ENCODE measurements at regions not wholly inside any gene's neighbourhood (a gene's known extent, or its start where the extent isn't known, plus 50 kb on each side); places are given as distances from the start of the nearest gene placed in this dataset.

DNA sequence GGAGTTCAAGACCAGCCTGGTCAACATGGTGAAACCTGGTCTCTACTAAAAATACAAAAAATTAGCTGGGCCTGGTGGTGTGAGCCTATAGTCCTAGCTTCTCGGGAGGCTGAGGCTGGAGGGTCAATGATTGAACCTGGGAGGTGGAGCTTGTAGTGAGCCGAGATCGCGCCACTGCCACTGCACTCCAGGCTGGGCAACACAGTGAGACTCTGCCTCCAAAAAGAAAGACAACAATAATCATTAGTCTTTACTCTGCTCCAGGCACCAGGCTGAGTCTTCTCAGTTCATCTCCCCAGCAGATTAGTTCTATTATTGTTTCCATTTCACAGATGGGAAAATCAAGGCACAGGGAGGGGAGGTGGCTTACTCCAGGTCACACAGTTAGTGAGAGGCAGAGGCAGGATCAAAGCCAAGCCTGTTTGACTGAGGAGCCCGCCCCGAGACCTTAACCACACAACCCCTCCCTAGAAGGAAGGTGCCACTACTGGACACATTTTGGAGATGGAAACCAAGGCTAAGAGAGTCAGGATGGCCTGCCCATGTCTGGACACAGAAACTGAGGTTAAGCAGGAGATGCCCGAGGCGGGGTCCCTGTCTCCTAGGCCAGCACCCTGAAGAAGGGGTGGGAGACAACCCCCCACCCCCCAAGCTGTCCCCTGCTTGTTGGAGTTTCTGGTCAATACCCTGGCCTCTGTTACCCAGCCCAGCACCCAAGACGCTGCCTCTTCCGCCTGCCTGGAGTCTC lies 75.8 kb downstream of the CEBPB start:
- ChIA-PET POLR2A (no interaction called here), CTCF (interaction anchor here (1.4 kb wide), 1 partner anchor 8 kb away, joined by 4 read pairs; no protein-coding TSS in a partner anchor)
- Histone ChIP-seq H2AFZ (ENCODE audit: low read depth, low read length) (no peak overlapping the region), H3K9me1 (replicated peaks; ENCODE audit: control insufficient read depth, extremely low read depth, insufficient read depth, low read length) (no peaks in the 10 kb centered on the region), H3K9ac (replicated peaks; ENCODE audit: extremely low read depth, insufficient read depth, low read length) (no peak overlapping the region), H3K27ac (ENCODE audit: insufficient read depth, low read depth, low read length) (no peak overlapping the region), H3K36me3 (ENCODE audit: control insufficient read depth in 2 of 2, extremely low read depth in 1 of 2, insufficient read depth in 2 of 2, low read length in 2 of 2) (no peaks in the 10 kb centered on the region), H3K27me3 (ENCODE audit: control insufficient read depth in 2 of 2, insufficient read depth in 2 of 2, low read length in 2 of 2) (peaks cover 0 to 2% of the 10 kb centered on the region in 2 experiments), H3K9me3 (replicated peaks; ENCODE audit: control insufficient read depth, insufficient read depth, low read length) (no peaks in the 10 kb centered on the region), H3K79me2 (ENCODE audit: control insufficient read depth, insufficient read depth, low read length) (no peaks in the 10 kb centered on the region), H4K20me1 (replicated peaks; ENCODE audit: control insufficient read depth, extremely low read depth, insufficient read depth, low read length) (no peaks in the 10 kb centered on the region), H3K4me2 (ENCODE audit: insufficient read depth, low read length) (no peak overlapping the region), H3K4me1 (ENCODE audit: control insufficient read depth, extremely low read depth, insufficient read depth, low read length) (no peaks in the 10 kb centered on the region), H3K4me3 (replicated peaks in 1 of 3; ENCODE audit: insufficient read depth in 1 of 3, low read depth in 1 of 3, low read length in 3 of 3) (no peak overlapping the region)
- TF ChIP-seq GATA2 (IDR thresholded peaks at IDR 0.05; ENCODE audit: insufficient read depth, insufficient read length, low read depth, low read length) (no peak), EZH2 (IDR thresholded peaks at IDR 0.05; ENCODE audit: borderline replicate concordance, low read depth, low read length, severe bottlenecking) (no peak), FOS (IDR thresholded peaks at IDR 0.05; ENCODE audit: borderline replicate concordance, insufficient read depth, low read length) (no peak), MYC (IDR thresholded peaks at IDR 0.05; ENCODE audit: low read depth, low read length) (no peak), JUN (IDR thresholded peaks at IDR 0.05; ENCODE audit: borderline replicate concordance, insufficient read depth, insufficient read length, low read depth) (no peak), POLR2A (IDR thresholded peaks at IDR 0.05; ENCODE audit: low read depth, low read length) (no peak), POLR2AphosphoS5 (IDR thresholded peaks at IDR 0.05; ENCODE audit: insufficient read depth, low read depth, low read length) (no peak)
- TF ChIP-seq, protein P1, sequence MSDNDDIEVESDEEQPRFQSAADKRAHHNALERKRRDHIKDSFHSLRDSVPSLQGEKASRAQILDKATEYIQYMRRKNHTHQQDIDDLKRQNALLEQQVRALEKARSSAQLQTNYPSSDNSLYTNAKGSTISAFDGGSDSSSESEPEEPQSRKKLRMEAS (IDR thresholded peaks at IDR 0.05; ENCODE audit: insufficient read depth, insufficient read length), result no peak
- TF ChIP-seq, protein P2, sequence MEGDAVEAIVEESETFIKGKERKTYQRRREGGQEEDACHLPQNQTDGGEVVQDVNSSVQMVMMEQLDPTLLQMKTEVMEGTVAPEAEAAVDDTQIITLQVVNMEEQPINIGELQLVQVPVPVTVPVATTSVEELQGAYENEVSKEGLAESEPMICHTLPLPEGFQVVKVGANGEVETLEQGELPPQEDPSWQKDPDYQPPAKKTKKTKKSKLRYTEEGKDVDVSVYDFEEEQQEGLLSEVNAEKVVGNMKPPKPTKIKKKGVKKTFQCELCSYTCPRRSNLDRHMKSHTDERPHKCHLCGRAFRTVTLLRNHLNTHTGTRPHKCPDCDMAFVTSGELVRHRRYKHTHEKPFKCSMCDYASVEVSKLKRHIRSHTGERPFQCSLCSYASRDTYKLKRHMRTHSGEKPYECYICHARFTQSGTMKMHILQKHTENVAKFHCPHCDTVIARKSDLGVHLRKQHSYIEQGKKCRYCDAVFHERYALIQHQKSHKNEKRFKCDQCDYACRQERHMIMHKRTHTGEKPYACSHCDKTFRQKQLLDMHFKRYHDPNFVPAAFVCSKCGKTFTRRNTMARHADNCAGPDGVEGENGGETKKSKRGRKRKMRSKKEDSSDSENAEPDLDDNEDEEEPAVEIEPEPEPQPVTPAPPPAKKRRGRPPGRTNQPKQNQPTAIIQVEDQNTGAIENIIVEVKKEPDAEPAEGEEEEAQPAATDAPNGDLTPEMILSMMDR (IDR thresholded peaks at IDR 0.05; ENCODE audit: extremely low read depth in 1 of 2, insufficient read depth in 1 of 2, low read depth in 1 of 2, low read length in 2 of 2), result no peak
- BruUV-seq (replicated peaks), result no TSS peak
- dilution Hi-C loops (cut with MboI; ENCODE audit: extremely low pct_ligation_motif_present, low sequenced_read_pairs), result no loop called here
- DNase-seq (ENCODE audit: low read depth, low spot score) (no peak), FAIRE-seq (no peak)
- intact Hi-C loops (cut with micrococcal nuclease), result no loop called here

Data from endothelial cell of umbilical vein (primary cell).